ENCODE measurements at regions not wholly inside any gene's neighbourhood (a gene's known extent, or its start where the extent isn't known, plus 50 kb on each side); places are given as distances from the start of the nearest gene placed in this dataset.

DNA sequence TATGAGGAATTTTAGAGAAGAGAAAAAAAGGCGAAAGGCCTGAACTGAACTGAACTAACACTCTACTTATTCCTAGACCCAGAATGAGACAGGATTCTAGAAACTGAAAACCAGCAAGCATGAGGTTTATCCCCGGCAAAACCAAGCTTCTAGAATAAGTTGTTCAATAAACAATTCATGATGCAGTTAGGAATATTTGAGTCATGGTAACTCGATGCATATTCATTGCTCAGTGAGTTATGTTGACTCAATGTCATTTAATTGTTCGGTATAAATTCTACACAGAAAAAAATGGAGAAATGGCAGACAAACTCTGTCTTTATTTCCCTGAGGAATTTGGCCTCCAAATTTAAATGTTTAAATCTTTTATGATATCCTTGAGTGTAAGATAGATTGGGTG is 321.5 kb downstream of the SATB2 start:
- TF ChIP-seq CTCF (conservative IDR thresholded peaks at IDR 0.05; ENCODE audit: low read depth, low read length): no peak
- no peak for DNase-seq (ENCODE audit: low read depth)
- no peak overlapping the region for H3K4me3 ChIP-seq (ENCODE audit: low read length)

GRCh38 chr2:199131876-199132275 is 325.9 kb downstream of the SATB2 start:
- H3K4me3 ChIP-seq (ENCODE audit: low read length): no peak overlapping the region
- DNase-seq (ENCODE audit: low read depth): no peak
- no peak for TF ChIP-seq CTCF (conservative IDR thresholded peaks at IDR 0.05; ENCODE audit: low read depth, low read length)

GRCh38 chr2:199131136-199131655 is 326.5 kb downstream of the SATB2 start:
- H3K4me3 ChIP-seq (ENCODE audit: low read length): no peak overlapping the region
- DNase-seq (ENCODE audit: low read depth): no peak
- no peak for TF ChIP-seq CTCF (conservative IDR thresholded peaks at IDR 0.05; ENCODE audit: low read depth, low read length)

- DNase-seq (ENCODE audit: low read depth): no peak
- TF ChIP-seq CTCF (conservative IDR thresholded peaks at IDR 0.05; ENCODE audit: low read depth, low read length): no peak
- H3K4me3 ChIP-seq (ENCODE audit: low read length): no peak overlapping the region
Observed at GRCh38 chr2:199130501-199130900, 327.2 kb downstream of the SATB2 start.

DNA sequence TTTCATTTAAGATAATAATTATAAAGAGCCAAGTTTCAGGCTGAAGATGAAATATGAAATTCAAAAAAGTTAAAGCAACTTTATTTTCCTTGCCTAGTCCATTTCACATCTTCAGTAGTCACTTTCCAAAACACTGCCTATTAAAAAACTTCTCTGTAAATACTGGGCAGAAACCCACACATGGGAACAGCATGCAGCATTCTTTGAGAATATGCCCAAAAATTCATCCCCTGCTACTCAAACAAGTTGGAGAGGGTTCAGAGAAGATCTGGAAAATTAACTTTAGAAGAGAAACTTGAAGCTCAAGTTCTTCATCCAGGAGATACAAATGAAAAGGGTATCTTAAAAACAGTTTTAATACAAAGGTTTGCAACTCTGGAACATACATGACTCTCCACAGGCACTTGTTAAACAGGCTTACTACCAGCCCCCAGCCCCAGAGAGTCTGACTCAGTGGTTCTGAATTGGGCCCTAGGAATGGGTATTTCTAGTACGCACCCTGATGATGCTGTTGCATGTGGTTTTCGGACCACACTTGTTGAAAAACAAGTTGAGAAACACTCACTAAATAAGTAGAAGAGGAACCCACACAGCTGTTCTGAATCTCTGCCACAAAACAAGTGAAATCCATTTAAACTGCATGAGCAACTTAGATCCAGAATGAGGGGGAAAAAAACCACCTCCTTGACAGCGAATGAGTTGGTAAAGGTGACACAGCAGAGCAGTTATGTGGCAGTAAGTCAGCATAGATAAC is 329.1 kb downstream of the SATB2 start:
- no peak for TF ChIP-seq CTCF (conservative IDR thresholded peaks at IDR 0.05; ENCODE audit: low read depth, low read length)
- H3K4me3 ChIP-seq (ENCODE audit: low read length): no peak overlapping the region

DNA sequence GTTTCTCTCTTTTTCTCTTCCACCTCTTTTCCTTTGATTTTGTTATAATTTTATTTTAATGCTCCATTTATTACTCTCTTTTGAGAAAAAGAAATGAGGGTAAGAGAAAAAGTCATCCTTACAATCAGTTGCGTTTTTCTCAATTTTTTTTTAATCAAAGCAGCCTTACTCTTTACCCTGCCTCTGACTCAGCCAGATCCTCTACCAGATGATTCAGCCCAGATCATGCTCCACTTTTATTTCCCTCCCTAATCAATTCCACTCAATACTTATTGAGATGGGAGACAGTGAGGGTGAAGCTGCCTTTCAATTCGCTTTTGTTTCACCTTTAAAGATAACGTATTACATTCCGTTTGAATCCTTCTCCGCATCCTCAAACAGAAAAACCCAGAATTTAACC is 337.9 kb downstream of the SATB2 start:
- no peak for TF ChIP-seq CTCF (conservative IDR thresholded peaks at IDR 0.05; ENCODE audit: low read depth, low read length)
- no peak overlapping the region for H3K4me3 ChIP-seq (ENCODE audit: low read length)
- DNase-seq (ENCODE audit: low read depth): no peak

More for the DNA sequence above, 329.1 kb downstream of the SATB2 start:
- no peak for DNase-seq (ENCODE audit: low read depth)

DNA sequence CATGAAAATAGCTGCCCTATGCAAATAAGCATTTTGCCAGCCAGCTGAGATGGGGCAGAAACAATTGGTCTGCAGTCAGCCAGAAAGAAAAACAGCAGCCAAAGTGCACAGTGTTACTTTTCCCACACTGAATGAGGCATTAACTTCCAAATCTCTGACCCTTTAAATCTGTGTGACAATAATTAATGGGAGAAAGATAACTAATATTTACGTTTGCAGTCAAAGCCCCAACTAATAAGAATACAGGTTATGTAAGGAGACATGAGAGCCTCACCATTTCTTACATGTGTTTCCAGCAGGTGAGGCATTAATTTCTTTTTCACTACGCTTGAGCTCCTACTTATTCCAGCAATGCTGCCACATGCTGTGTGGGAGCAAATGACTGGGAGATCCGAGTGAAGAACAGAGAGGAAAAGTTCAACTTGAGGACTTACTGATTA is 339.0 kb downstream of the SATB2 start:
- no peak for TF ChIP-seq CTCF (conservative IDR thresholded peaks at IDR 0.05; ENCODE audit: low read depth, low read length)
- H3K4me3 ChIP-seq (ENCODE audit: low read length): no peak overlapping the region
- no peak for DNase-seq (ENCODE audit: low read depth)

Data from retinal pigment epithelial cell (primary cell).